Glomerular visceral epithelial cell (primary cell): ENCODE measurements at regions not wholly inside any gene's neighbourhood (a gene's known extent, or its start where the extent isn't known, plus 50 kb on each side); places are given as distances from the start of the nearest gene placed in this dataset.
"Not testable (repeated sequence)": the region's sequence is repeated elsewhere in the genome, so short reads cannot be mapped to it uniquely, and the experiment has no call there.

ENCODE experiments used
- DNase-seq: peaks from one replicate; pipeline ENCODE4 v3.0.0-alpha.2; 2016; ENCODE audit errors: extremely low spot score

- peak; percentile 64 for DNase-seq
Observed at GRCh38 chr4:3880615-3881120, 114.5 kb downstream of the ADRA2C start.

- DNase-seq = not testable (repeated sequence)
Observed at GRCh38 chr4:3882316-3882885, 116.2 kb downstream of the ADRA2C start.

GRCh38 chr4:3884261-3884660 is 118.1 kb downstream of the ADRA2C start:
- not testable (repeated sequence) for DNase-seq

- DNase-seq = peak; percentile 27
Observed at GRCh38 chr4:3893590-3893989, 127.4 kb downstream of the ADRA2C start.

- not testable (repeated sequence) for DNase-seq
Observed at GRCh38 chr4:3894086-3894959, 128.1 kb downstream of the ADRA2C start.

- no peak for DNase-seq
Observed at GRCh38 chr4:3896441-3896840, 130.3 kb downstream of the ADRA2C start.

GRCh38 chr4:3896871-3897578 is 130.8 kb downstream of the ADRA2C start:
- not testable (repeated sequence) for DNase-seq

- DNase-seq = no peak
Observed at GRCh38 chr4:3898098-3898497, 131.9 kb downstream of the ADRA2C start.

- DNase-seq = not testable (repeated sequence)
Observed at GRCh38 chr4:3898928-3899327, 132.7 kb downstream of the ADRA2C start.

GRCh38 chr4:3904264-3904955 is 138.2 kb downstream of the ADRA2C start:
- peak; percentile 13 for DNase-seq

- DNase-seq = not testable (repeated sequence)
Observed at GRCh38 chr4:3909616-3910015, 143.4 kb downstream of the ADRA2C start.

GRCh38 chr4:3910161-3910950 is 144.2 kb downstream of the ADRA2C start:
- not testable (repeated sequence) for DNase-seq

- no peak for DNase-seq
Observed at GRCh38 chr4:3911252-3911856, 145.2 kb downstream of the ADRA2C start.

- DNase-seq = not testable (repeated sequence)
Observed at GRCh38 chr4:3914511-3914910, 148.3 kb downstream of the ADRA2C start.

- DNase-seq = not testable (repeated sequence)
Observed at GRCh38 chr4:3919509-3919908, 153.3 kb downstream of the ADRA2C start.

- DNase-seq = not testable (repeated sequence)
Observed at GRCh38 chr4:3921902-3922301, 155.7 kb downstream of the ADRA2C start.

- not testable (repeated sequence) for DNase-seq
Observed at GRCh38 chr4:3925841-3926240, 159.7 kb downstream of the ADRA2C start.

- DNase-seq = not testable (repeated sequence)
Observed at GRCh38 chr4:3926271-3926670, 160.1 kb downstream of the ADRA2C start.

GRCh38 chr4:3926969-3927755 is 161.0 kb downstream of the ADRA2C start:
- DNase-seq = not testable (repeated sequence)
